WERI-Rb-1 (cell line): ENCODE measurements at regions not wholly inside any gene's neighbourhood (a gene's known extent, or its start where the extent isn't known, plus 50 kb on each side); places are given as distances from the start of the nearest gene placed in this dataset.

Experiments
- DNase-seq: peaks from one replicate; pipeline ENCODE4 v3.0.0-alpha.2; 2020
- H3K27ac ChIP-seq: fragments of 250-450 bp; sonication (Bioruptor Pico); 2 replicates; pipeline ENCODE4 v1.5.1; 2020; ENCODE audit warnings: mild to moderate bottlenecking, moderate library complexity
- H3K27me3 ChIP-seq: fragments of 250-450 bp; sonication (Bioruptor Pico); 2 replicates; pipeline ENCODE4 v1.5.1; 2021; ENCODE audit warnings: mild to moderate bottlenecking, low read depth, moderate library complexity; ENCODE audit not compliant: insufficient read depth, severe bottlenecking
- H3K36me3 ChIP-seq: fragments of 250-450 bp; sonication (Bioruptor Pico); 2 replicates; pipeline ENCODE4 v1.5.1; 2020; ENCODE audit warnings: mild to moderate bottlenecking, moderate library complexity
- H3K4me3 ChIP-seq: 2 replicates; pipeline ENCODE4 v1.5.1; 2011; ENCODE audit warnings: low read depth, mild to moderate bottlenecking, control low read depth, low read length
- H3K9me3 ChIP-seq: fragments of 250-450 bp; sonication (Bioruptor Pico); 2 replicates; pipeline ENCODE4 v1.5.1; 2021; ENCODE audit warnings: mild to moderate bottlenecking, moderate library complexity; ENCODE audit not compliant: severe bottlenecking
- CTCF ChIP-seq: IDR thresholded peaks from 2 replicates; pipeline ENCODE4 v1.5.1; 2011; ENCODE audit warnings: low read depth, mild to moderate bottlenecking, control low read depth, inconsistent platforms, low read length

- no peak for TF ChIP-seq CTCF
- DNase-seq, result no peak
- H3K27me3 ChIP-seq, result peaks cover 94% of the 10 kb centered on the region
These were observed 340.6 kb downstream of the TEX29 start for GRCh38 chr13:111661052-111661451.

GRCh38 chr13:111661776-111662175 is 341.3 kb downstream of the TEX29 start:
- Histone ChIP-seq H3K27me3 (peaks cover 98% of the 10 kb centered on the region), H3K27ac (no peak overlapping the region)

More at GRCh38 chr13:111661052-111661451, 340.6 kb downstream of the TEX29 start:
- H3K4me3 ChIP-seq, result no peak overlapping the region
- H3K9me3 ChIP-seq, result peaks cover 10% of the 10 kb centered on the region
- no peaks in the 10 kb centered on the region for H3K36me3 ChIP-seq
- H3K27ac ChIP-seq, result no peak overlapping the region

GRCh38 chr13:111662451-111662850 is 342.0 kb downstream of the TEX29 start:
- Histone ChIP-seq H3K4me3 (no peak overlapping the region), H3K27ac (no peak overlapping the region), H3K36me3 (no peaks in the 10 kb centered on the region), H3K27me3 (peaks cover 98% of the 10 kb centered on the region), H3K9me3 (peaks cover 12% of the 10 kb centered on the region)
- TF ChIP-seq CTCF, result no peak
- no peak for DNase-seq

More at GRCh38 chr13:111661776-111662175, 341.3 kb downstream of the TEX29 start:
- no peak for DNase-seq
- H3K36me3 ChIP-seq, result no peaks in the 10 kb centered on the region
- no peak for TF ChIP-seq CTCF
- H3K4me3 ChIP-seq, result no peak overlapping the region
- peaks cover 10% of the 10 kb centered on the region for H3K9me3 ChIP-seq

- peaks cover 98% of the 10 kb centered on the region for H3K27me3 ChIP-seq
- H3K9me3 ChIP-seq, result peaks cover 14% of the 10 kb centered on the region
- no peak for DNase-seq
These were observed 342.5 kb downstream of the TEX29 start for GRCh38 chr13:111662895-111663294.

GRCh38 chr13:111663505-111663904 is 343.1 kb downstream of the TEX29 start:
- Histone ChIP-seq H3K27ac (no peak overlapping the region), H3K27me3 (peaks cover 98% of the 10 kb centered on the region), H3K36me3 (no peaks in the 10 kb centered on the region), H3K9me3 (peaks cover 14% of the 10 kb centered on the region), H3K4me3 (no peak overlapping the region)
- DNase-seq, result no peak
- TF ChIP-seq CTCF, result no peak

More at GRCh38 chr13:111662895-111663294, 342.5 kb downstream of the TEX29 start:
- no peak for TF ChIP-seq CTCF
- H3K4me3 ChIP-seq, result no peak overlapping the region
- no peaks in the 10 kb centered on the region for H3K36me3 ChIP-seq
- no peak overlapping the region for H3K27ac ChIP-seq

GRCh38 chr13:111663953-111664421 is 343.5 kb downstream of the TEX29 start:
- Histone ChIP-seq H3K9me3 (peaks cover 15% of the 10 kb centered on the region), H3K36me3 (no peaks in the 10 kb centered on the region), H3K4me3 (no peak overlapping the region), H3K27ac (no peak overlapping the region), H3K27me3 (peaks cover 97% of the 10 kb centered on the region)
- DNase-seq, result no peak
- TF ChIP-seq CTCF, result no peak
